ENCODE measurements at regions not wholly inside any gene's neighbourhood (a gene's known extent, or its start where the extent isn't known, plus 50 kb on each side); places are given as distances from the start of the nearest gene placed in this dataset.

DNA sequence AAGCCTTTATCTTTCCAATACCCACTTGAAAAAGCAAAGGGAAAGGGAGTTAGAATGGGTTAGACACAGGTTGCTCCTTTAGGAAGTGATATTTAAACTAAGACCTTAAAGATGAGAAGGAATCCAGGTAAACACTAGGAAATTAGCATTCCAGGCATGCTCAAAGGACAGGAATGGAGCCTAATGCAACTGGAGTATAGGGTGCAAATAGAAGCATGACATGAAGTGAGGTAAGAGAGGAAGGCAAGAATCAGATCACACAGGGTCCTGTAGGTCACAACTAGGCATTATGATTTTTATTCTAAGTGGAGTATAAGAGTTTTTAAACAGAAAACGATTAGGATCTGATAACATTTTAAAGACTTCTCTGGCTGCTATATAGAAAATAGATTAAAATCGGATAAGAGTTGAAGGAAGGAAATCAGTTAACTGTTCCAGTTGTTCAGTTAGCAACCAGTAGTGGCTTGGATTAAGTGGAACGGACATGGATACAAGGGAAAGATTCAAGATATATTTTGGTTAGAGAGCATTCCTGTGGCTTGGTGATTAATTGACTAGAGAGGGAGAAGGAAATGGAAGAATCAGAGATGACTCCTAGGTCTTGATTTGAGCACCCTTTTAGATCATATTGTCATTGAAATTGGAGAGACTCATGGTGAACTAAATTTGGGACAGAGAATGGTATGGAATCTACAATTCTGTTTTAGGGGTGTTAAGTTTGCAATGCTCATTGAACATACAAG, 95.9 kb downstream of the FBXO4 start:
- TF ChIP-seq, protein P1, sequence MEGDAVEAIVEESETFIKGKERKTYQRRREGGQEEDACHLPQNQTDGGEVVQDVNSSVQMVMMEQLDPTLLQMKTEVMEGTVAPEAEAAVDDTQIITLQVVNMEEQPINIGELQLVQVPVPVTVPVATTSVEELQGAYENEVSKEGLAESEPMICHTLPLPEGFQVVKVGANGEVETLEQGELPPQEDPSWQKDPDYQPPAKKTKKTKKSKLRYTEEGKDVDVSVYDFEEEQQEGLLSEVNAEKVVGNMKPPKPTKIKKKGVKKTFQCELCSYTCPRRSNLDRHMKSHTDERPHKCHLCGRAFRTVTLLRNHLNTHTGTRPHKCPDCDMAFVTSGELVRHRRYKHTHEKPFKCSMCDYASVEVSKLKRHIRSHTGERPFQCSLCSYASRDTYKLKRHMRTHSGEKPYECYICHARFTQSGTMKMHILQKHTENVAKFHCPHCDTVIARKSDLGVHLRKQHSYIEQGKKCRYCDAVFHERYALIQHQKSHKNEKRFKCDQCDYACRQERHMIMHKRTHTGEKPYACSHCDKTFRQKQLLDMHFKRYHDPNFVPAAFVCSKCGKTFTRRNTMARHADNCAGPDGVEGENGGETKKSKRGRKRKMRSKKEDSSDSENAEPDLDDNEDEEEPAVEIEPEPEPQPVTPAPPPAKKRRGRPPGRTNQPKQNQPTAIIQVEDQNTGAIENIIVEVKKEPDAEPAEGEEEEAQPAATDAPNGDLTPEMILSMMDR (IDR thresholded peaks at IDR 0.05), result no peak
- ATAC-seq (ENCODE audit: low FRiP score) (no peak), DNase-seq (ENCODE audit: low spot score) (no peak)

DNA sequence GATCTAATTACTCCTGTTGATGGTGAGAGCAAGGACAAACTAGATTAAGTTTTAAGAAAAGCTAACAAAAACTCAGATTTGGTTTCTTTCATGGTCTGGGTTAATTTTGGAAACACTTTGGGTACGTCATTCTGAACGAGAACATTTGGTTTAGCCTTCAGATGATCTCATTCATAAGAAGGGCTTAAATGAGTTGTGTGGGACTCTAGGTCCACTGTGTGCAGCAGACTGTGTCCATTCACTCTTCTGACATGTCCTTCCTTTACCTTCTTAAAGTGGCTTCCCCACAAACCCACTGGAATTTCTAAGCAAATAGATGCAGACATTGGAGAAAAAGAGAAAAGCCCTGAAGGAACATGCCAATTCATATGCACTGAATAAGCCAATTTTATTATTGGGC, 96.8 kb downstream of the FBXO4 start:
- DNase-seq (ENCODE audit: low spot score) (no peak), ATAC-seq (ENCODE audit: low FRiP score) (no peak)
- TF ChIP-seq, protein P1 (IDR thresholded peaks at IDR 0.05), result no peak

DNA sequence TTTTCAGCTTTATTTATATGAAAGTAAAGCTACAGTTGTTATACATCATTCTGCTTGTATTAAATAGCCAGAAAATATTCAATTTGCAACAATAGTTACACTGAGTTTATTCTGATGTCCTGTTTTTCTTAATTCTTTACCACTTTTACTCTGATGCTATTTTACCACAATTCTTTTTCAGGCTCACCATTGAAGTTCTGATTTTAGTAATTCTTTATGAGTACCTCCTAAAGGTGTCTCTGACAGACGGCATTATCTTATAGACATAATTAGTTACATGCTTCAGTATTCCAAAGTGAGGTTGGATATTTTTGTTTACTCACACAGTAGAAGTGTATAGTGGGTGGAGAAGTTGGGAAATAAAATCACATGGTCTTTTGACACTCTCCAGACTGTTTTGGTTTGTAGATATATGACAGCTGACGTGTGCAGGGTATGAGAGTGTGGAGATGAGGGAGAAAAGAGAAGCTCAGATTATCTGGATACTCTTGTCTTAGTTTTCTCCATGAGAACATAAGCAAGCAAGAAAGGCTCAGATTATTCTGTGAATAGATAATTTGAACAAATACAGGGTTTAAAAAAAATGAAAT, 97.4 kb downstream of the FBXO4 start:
- ATAC-seq (ENCODE audit: low FRiP score) (no peak), DNase-seq (ENCODE audit: low spot score) (no peak)
- TF ChIP-seq, protein P1 (IDR thresholded peaks at IDR 0.05), result no peak

DNA sequence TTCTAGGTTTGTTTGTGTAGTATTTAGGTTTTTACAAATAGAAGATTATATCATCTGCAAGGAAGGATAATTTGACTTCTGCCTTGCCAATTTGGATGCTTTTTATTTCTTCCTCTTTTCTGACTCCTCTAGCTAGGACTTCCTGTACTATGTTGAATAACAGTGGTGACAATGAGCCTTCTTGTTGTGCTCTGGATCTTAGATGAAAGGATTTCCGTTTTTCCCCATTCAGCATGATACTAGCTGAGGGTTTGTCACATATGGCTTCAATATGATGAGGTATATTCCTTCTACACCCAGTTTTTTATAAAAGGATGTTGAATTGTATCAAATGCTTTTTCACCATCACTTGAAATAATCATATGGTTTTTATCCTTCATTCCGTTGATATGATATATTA, 101.4 kb downstream of the FBXO4 start:
- TF ChIP-seq, protein P1 (IDR thresholded peaks at IDR 0.05), result no peak
- ATAC-seq (ENCODE audit: low FRiP score), result no peak
- DNase-seq (ENCODE audit: low spot score), result no peak

DNA sequence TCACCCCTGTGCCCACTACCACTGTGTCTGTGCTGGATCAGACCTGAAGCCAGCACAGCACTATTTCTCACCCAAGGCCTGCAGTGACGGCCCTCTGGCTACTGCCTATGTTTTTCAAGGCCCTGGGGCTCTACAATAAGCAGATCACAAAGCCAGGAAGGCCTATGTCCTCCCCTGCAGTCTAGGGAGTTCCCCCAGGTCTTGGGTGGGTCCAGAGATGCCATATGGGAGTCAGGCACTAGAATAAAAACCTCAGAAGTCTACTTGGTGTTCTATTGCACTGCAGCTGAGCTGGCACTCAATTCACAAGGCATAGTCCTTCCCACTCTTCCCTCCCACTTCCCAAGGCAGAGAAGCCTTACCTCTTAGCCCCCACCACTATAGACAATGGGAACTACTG, 107.1 kb downstream of the FBXO4 start:
- TF ChIP-seq, protein P1 (IDR thresholded peaks at IDR 0.05), result no peak
- DNase-seq (ENCODE audit: low spot score), result no peak
- no peak for ATAC-seq (ENCODE audit: low FRiP score)

DNA sequence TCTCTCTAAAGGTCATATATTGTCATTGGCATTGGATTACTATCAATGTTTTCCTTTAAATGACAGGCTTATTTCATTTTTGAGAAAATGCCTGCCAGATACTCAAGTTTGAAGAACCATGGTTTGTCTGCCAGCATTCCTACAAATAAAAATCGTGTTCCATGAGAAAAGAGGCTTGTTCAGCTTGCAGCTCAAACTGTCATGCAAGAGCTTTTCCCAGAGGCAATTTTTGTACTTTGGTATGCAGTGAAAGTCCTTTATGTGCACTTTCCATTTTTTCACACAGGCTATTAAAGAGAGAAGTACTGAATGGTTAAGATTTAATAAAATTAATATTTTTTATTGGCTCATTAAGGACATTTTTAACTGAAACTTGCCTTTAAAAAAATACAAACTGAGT, 110.4 kb downstream of the FBXO4 start:
- ATAC-seq (ENCODE audit: low FRiP score), result no peak
- no peak for DNase-seq (ENCODE audit: low spot score)
- TF ChIP-seq, protein P1 (IDR thresholded peaks at IDR 0.05), result no peak

DNA sequence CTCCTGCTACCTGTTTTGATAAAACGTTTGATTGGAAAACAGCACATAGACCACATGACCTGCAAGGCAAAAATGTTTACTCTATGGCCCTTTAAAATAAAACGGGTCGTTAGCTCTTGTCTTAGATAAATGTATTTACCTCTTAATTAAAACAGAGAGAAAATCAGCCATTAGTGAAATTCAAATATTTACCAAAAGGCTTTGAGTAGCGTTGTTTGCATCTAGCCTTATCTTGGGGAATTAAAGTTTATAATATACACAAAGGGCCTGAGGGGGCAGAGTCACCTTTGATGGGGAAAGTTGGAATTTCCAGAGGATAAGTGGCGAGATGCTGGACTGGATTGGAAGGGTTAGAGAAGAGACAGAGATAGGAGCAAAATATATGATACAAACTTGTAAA, 111.3 kb downstream of the FBXO4 start:
- TF ChIP-seq, protein P1 (IDR thresholded peaks at IDR 0.05), result no peak
- DNase-seq (ENCODE audit: low spot score) (no peak), ATAC-seq (ENCODE audit: low FRiP score) (no peak)
